Psoas muscle (tissue), 7 donors: ENCODE measurements at regions not wholly inside any gene's neighbourhood (a gene's known extent, or its start where the extent isn't known, plus 50 kb on each side); places are given as distances from the start of the nearest gene placed in this dataset.

Experiments used
- ATAC-seq, 4 donors: fragments of 200-7000 bp; cut with Tn5 transposase; one replicate each; pipeline ENCODE4 v1.9.1; 2020; ENCODE audit warnings: moderate library complexity in 3 of 4, mild to moderate bottlenecking in 2 of 4
- DNase-seq, 2 donors: peaks; one replicate each; pipeline ENCODE4 v3.0.0-alpha.2; 2020
- H3K27ac ChIP-seq: fragments of 200-600 bp; one replicate; pipeline ENCODE4 v1.8.0; 2022
- H3K27me3 ChIP-seq, 3 donors: fragments of 200-600 bp in 1 of 3; one replicate each; pipeline versions ENCODE4 v1.6.1 to v1.8.0; 2013 to 2022; ENCODE audit warnings: low read length in 2 of 3, mild to moderate bottlenecking in 2 of 3, moderate library complexity in 1 of 3; ENCODE audit not compliant: insufficient read depth in 3 of 3
- H3K36me3 ChIP-seq, 2 donors: fragments of 200-600 bp in 1 of 2; one replicate each; pipeline versions ENCODE4 v1.6.1 to v1.8.0; 2013 to 2022; ENCODE audit warnings: low read depth in 1 of 2, mild to moderate bottlenecking in 1 of 2, moderate library complexity in 1 of 2; ENCODE audit not compliant: insufficient read depth in 1 of 2
- H3K4me1 ChIP-seq: fragments of 200-600 bp; one replicate; pipeline ENCODE4 v1.8.0; 2022
- H3K4me3 ChIP-seq: fragments of 200-600 bp; one replicate; pipeline ENCODE4 v1.8.0; 2022; ENCODE audit warnings: mild to moderate bottlenecking
- H3K9me3 ChIP-seq: fragments of 200-600 bp; one replicate; pipeline ENCODE4 v1.8.0; 2022
- WGBS, 3 donors: extraction: QIAGEN DNeasy Blood & Tissue Kit; methylation state at CpG; one replicate each; pipeline versions ENCODE4 v1.1.6 to v1.1.7; 2013; 5-methylcytosine and 5-hydroxymethylcytosine counted together
- intact Hi-C, 2 donors: fragments of 100-400 bp; cut with DNase I; formaldehyde crosslinking; loops; one replicate each; pipeline versions ENCODE4 v1.11.0 to v1.14.2; 2022
- TF ChIP-seq, protein P1 (sequence below): fragments of 200-600 bp; IDR thresholded peaks from one replicate; pipeline ENCODE4 v1.8.0; 2022; ENCODE audit warnings: antibody characterized with exemption
- donor health status: healthy with polysubstance abuse.
- donor health status: DM: no; HTN: no; CAD: no; lungs with moderate emphysema.
- donor health status: Bipolar disorder and iron deficiency.
- donor health status: healthy.
- donor health status: DM: yes; HTN: yes; CAD: no.
- donor health status: DM: no; HTN: no; CAD: no.
- donor health status: DM: yes; HTN: yes; CAD: no.

DNA sequence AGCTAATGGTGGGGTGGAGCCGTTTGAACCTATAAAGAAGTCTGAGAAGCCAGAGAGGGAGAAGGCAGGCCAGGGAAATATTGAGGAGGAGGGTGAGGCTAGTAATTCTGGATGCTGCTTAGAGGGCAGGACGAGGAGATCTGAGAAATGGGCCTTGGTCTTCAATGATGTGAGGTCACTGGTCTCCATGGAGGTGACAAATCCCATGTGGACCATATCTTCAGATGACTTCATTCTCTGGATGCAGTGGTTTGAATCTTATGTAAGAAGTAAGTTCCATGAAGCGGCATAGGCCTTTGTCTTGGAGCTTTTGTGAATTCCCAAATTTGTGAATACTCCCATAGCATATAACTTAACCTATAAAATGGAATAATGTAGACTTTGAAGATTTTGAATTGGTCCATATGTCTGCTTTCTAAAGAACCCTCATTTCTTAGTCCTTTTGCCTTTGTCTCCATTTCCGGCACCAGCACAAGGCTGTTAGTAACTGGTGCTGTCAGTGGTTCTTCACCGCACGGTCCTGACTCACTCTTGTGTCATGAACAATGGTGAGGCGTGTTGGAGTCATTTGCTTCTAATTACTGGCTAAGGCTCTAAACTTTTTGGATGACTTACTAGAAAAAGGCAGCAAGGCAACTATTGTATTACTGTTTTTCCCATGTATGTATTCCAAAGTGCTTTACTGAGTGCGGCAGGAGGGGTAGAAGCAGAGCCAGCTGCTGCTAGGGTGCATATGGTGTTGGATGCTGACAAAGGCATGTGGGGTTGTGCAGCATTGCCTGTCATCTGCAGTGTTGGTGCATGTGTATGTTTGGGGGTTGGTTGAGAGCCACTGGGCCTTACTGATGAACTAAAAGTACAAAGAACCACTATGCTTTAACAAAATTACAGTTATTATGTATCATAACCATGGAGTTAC, 279.3 kb upstream of the C2CD4B start:
- ATAC-seq (peak; percentile 16 to 68 (median 54)), DNase-seq (peak; percentile 51 to 61)
- Histone ChIP-seq H3K4me1 (peaks cover 37% of the 10 kb centered on the region), H3K27me3 (no peaks in the 10 kb centered on the region), H3K27ac (peak overlapping the region; percentile 37), H3K4me3 (no peak overlapping the region), H3K36me3 (no peaks in the 10 kb centered on the region), H3K9me3 (no peaks in the 10 kb centered on the region)
- intact Hi-C loops = loop anchor here in 1 of 2 donors (5.0 kb wide), 1 partner anchor 42 kb away; no protein-coding TSS in a partner anchor
- TF ChIP-seq, protein P1, sequence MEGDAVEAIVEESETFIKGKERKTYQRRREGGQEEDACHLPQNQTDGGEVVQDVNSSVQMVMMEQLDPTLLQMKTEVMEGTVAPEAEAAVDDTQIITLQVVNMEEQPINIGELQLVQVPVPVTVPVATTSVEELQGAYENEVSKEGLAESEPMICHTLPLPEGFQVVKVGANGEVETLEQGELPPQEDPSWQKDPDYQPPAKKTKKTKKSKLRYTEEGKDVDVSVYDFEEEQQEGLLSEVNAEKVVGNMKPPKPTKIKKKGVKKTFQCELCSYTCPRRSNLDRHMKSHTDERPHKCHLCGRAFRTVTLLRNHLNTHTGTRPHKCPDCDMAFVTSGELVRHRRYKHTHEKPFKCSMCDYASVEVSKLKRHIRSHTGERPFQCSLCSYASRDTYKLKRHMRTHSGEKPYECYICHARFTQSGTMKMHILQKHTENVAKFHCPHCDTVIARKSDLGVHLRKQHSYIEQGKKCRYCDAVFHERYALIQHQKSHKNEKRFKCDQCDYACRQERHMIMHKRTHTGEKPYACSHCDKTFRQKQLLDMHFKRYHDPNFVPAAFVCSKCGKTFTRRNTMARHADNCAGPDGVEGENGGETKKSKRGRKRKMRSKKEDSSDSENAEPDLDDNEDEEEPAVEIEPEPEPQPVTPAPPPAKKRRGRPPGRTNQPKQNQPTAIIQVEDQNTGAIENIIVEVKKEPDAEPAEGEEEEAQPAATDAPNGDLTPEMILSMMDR = no peak
- 75 to 84% (median 78%) methylated on average over 8 of the region's 8 CpGs for WGBS, 3 donors

DNA sequence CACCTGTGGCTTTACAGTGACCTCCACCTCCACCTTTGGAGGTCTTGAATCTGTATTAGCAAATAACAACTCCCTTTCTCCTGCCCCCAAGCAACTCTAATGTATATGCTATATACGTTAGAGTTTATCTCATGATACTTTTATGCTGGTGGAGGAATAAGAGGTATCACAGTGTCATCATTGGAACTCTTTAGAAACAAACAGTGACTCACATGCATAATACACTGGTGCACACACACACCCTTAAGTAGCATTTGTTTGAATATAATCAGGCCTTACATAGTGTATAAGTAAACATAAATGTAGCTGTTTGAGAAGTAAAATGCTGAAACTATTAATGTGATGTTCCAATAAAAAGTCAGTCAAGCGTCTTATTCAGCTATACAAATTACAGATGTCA, 280.2 kb upstream of the C2CD4B start:
- 92 to 95% (median 94%) methylated on average over 2 of the region's 2 CpGs for WGBS, 3 donors
- H3K36me3 ChIP-seq = no peaks in the 10 kb centered on the region
- ATAC-seq (no peak), DNase-seq (no peak)
- TF ChIP-seq, protein P1 = no peak
- H3K9me3 ChIP-seq = no peaks in the 10 kb centered on the region
- peak overlapping the region; percentile 37 for H3K27ac ChIP-seq
- H3K27me3 ChIP-seq = no peaks in the 10 kb centered on the region
- H3K4me3 ChIP-seq = no peak overlapping the region
- peaks cover 28% of the 10 kb centered on the region for H3K4me1 ChIP-seq
- intact Hi-C loops = no loop called here

DNA sequence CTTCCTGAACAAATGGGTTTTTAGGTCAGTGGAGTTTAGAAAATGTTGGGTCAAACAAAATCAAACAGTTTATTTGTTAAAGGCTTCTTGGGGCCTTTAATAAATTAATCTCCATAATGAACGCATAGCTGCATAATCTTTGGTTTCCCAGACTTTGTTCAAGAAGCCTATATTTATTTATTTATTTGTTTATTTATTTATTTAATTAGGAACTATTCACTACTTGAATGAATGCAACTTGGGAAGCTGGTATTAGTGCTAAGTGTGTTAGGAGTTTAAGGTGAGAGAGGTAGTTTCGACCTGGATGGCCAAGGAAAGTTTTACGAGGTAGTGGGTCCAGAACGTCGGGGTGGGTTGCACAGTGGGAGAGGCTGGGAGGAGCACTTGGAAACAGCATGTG, 281.9 kb upstream of the C2CD4B start:
- ATAC-seq (no peak), DNase-seq (no peak)
- Histone ChIP-seq H3K9me3 (no peaks in the 10 kb centered on the region), H3K4me3 (no peak overlapping the region), H3K36me3 (no peaks in the 10 kb centered on the region), H3K27me3 (no peaks in the 10 kb centered on the region), H3K4me1 (peaks cover 21% of the 10 kb centered on the region), H3K27ac (no peak overlapping the region)
- 94 to 95% (median 94%) methylated on average over 5 of the region's 5 CpGs for WGBS, 3 donors
- TF ChIP-seq, protein P1 = no peak
- intact Hi-C loops = no loop called here

DNA sequence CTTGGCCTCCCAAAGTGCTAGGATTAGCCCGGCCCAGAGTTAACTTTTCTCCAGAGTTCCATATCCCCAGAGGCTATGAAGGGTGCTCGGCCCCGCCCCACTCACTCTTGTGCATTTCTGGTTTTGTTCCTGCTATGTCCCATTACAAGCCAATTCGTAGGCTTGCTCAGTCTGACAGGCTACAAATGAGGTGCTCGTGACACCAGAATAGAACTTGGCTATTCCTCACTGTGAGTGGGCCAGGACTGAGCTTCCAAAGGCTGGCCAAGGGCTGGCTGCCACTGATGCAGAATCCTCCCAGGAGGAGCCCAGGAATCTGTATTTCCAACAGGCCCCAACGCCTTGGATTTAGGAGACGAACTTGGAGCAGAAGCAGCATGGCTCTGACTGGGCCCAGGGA, 282.7 kb upstream of the C2CD4B start:
- no peaks in the 10 kb centered on the region for H3K9me3 ChIP-seq
- no peak overlapping the region for H3K27ac ChIP-seq
- TF ChIP-seq, protein P1 = no peak
- intact Hi-C loops = no loop called here
- 21 to 41% (median 38%) methylated on average over 7 of the region's 7 CpGs for WGBS, 3 donors
- H3K36me3 ChIP-seq = no peaks in the 10 kb centered on the region
- ATAC-seq = peak in 3 of 4 donors; percentile 72 to 88 (median 73)
- H3K27me3 ChIP-seq = no peaks in the 10 kb centered on the region
- H3K4me1 ChIP-seq = peaks cover 28% of the 10 kb centered on the region
- peak in 1 of 2 donors; percentile 58 for DNase-seq
- no peak overlapping the region for H3K4me3 ChIP-seq
